HL-60 (cell line): ENCODE measurements at regions not wholly inside any gene's neighbourhood (a gene's known extent, or its start where the extent isn't known, plus 50 kb on each side); places are given as distances from the start of the nearest gene placed in this dataset.

Experiments
- DNase-seq, 2 experiments: peaks; one replicate each; pipeline ENCODE4 v3.0.0-alpha.2; 2010 to 2020; ENCODE audit warnings: low read depth in 1 of 2, low spot score in 1 of 2
- H3K27ac ChIP-seq: fragments of 250-450 bp; sonication (Bioruptor Pico); replicated peaks from 2 replicates; pipeline ENCODE4 v1.5.1; 2020; ENCODE audit warnings: mild to moderate bottlenecking, moderate library complexity
- H3K27me3 ChIP-seq: fragments of 250-450 bp; sonication (Bioruptor Pico); 2 replicates; pipeline ENCODE4 v1.5.1; 2021; ENCODE audit warnings: mild to moderate bottlenecking, moderate library complexity; ENCODE audit not compliant: insufficient read depth, poor library complexity, severe bottlenecking
- H3K4me3 ChIP-seq: replicated peaks from 2 replicates; pipeline ENCODE4 v1.5.1; 2011; ENCODE audit warnings: mild to moderate bottlenecking, control low read depth, low read length; ENCODE audit not compliant: insufficient read depth
- GABPA ChIP-seq: IDR thresholded peaks from 2 replicates; pipeline ENCODE4 v1.6.1; 2012; ENCODE audit warnings: low read depth
- POLR2AphosphoS5 ChIP-seq: IDR thresholded peaks from 2 replicates; pipeline ENCODE4 v1.6.1; 2012; ENCODE audit warnings: low read depth
- SPI1 ChIP-seq: IDR thresholded peaks from 2 replicates; pipeline ENCODE4 v1.6.1; 2012; ENCODE audit warnings: low read depth, mild to moderate bottlenecking, borderline replicate concordance
- TF ChIP-seq, protein P1 (sequence below): IDR thresholded peaks from one replicate; pipeline ENCODE4 v1.5.1; 2011; ENCODE audit warnings: low read length, control low read depth, inconsistent platforms; ENCODE audit not compliant: insufficient read depth
- TF ChIP-seq, protein P2 (sequence below): IDR thresholded peaks from 2 replicates; pipeline ENCODE4 v1.6.1; 2012; ENCODE audit warnings: low read depth; ENCODE audit not compliant: insufficient replicate concordance

DNA sequence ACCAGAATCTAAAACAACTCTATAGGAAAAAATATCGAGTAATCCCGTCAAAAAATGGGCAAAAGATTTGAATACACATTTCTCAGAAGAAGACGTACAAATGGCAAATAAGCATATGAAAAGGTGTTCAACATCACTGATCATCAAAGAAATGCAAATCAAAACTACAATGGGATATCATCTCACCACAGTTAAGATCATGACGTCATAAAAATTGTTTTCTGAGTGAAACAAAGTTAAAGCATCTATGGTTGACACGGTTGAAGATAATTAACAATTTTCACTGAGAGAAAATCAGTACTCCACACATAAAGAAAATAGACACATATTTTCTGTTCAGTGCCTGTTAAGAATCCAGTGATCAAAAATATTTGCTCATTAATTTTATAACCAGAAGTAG is 1010.8 kb upstream of the ADGRL3 start:
- no peak for DNase-seq
- no peaks in the 10 kb centered on the region for H3K27me3 ChIP-seq
- H3K4me3 ChIP-seq: no peak overlapping the region
- no peak overlapping the region for H3K27ac ChIP-seq
- TF ChIP-seq, protein P1, sequence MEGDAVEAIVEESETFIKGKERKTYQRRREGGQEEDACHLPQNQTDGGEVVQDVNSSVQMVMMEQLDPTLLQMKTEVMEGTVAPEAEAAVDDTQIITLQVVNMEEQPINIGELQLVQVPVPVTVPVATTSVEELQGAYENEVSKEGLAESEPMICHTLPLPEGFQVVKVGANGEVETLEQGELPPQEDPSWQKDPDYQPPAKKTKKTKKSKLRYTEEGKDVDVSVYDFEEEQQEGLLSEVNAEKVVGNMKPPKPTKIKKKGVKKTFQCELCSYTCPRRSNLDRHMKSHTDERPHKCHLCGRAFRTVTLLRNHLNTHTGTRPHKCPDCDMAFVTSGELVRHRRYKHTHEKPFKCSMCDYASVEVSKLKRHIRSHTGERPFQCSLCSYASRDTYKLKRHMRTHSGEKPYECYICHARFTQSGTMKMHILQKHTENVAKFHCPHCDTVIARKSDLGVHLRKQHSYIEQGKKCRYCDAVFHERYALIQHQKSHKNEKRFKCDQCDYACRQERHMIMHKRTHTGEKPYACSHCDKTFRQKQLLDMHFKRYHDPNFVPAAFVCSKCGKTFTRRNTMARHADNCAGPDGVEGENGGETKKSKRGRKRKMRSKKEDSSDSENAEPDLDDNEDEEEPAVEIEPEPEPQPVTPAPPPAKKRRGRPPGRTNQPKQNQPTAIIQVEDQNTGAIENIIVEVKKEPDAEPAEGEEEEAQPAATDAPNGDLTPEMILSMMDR: no peak
- TF ChIP-seq SPI1 (no peak), GABPA (no peak), POLR2AphosphoS5 (no peak)
- TF ChIP-seq, protein P2, sequence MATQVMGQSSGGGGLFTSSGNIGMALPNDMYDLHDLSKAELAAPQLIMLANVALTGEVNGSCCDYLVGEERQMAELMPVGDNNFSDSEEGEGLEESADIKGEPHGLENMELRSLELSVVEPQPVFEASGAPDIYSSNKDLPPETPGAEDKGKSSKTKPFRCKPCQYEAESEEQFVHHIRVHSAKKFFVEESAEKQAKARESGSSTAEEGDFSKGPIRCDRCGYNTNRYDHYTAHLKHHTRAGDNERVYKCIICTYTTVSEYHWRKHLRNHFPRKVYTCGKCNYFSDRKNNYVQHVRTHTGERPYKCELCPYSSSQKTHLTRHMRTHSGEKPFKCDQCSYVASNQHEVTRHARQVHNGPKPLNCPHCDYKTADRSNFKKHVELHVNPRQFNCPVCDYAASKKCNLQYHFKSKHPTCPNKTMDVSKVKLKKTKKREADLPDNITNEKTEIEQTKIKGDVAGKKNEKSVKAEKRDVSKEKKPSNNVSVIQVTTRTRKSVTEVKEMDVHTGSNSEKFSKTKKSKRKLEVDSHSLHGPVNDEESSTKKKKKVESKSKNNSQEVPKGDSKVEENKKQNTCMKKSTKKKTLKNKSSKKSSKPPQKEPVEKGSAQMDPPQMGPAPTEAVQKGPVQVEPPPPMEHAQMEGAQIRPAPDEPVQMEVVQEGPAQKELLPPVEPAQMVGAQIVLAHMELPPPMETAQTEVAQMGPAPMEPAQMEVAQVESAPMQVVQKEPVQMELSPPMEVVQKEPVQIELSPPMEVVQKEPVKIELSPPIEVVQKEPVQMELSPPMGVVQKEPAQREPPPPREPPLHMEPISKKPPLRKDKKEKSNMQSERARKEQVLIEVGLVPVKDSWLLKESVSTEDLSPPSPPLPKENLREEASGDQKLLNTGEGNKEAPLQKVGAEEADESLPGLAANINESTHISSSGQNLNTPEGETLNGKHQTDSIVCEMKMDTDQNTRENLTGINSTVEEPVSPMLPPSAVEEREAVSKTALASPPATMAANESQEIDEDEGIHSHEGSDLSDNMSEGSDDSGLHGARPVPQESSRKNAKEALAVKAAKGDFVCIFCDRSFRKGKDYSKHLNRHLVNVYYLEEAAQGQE: no peak

DNA sequence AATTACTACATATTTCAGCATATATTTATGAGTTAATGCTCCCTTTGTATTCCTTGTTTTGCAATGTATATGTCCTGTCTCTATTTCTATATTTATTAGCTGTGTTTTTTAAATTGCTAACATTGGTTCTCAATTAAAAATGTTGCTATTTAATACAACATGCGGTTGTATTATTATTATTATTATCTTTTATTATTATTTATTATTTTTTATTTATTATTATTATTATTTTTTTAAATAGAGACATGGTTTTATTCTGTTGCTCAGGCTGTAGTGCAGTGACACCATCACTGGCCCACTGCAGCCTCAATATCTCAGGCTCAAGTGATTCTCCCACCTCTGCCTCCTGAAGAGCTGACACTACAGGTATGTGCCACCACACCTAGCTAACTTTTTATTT is 1005.9 kb upstream of the ADGRL3 start:
- Histone ChIP-seq H3K27me3 (no peaks in the 10 kb centered on the region), H3K27ac (no peak overlapping the region), H3K4me3 (no peak overlapping the region)
- TF ChIP-seq SPI1 (no peak), GABPA (no peak), POLR2AphosphoS5 (no peak)
- TF ChIP-seq, protein P2: no peak
- TF ChIP-seq, protein P1: no peak
- DNase-seq: no peak

DNA sequence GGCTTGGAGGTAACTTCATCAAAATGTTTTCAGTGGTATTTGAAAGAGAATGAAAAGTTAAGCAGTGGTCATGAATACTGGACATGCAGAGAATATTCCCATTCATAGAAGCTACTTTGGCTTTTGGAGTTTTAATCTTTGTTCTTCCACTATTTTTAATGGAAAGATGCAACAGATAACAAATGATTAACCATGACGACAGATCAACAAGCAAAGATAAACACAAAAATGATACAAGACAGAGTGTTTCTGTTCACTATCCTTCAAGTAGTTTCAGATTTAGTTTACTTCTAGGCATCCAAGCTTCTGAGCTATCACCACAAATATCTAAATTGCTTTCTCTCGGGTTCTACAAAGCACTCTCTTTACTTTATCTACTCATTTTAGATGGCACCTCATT is 1004.9 kb upstream of the ADGRL3 start:
- Histone ChIP-seq H3K27me3 (no peaks in the 10 kb centered on the region), H3K27ac (no peak overlapping the region), H3K4me3 (no peak overlapping the region)
- DNase-seq: no peak
- TF ChIP-seq GABPA (no peak), SPI1 (no peak), POLR2AphosphoS5 (no peak)
- TF ChIP-seq, protein P1: no peak
- TF ChIP-seq, protein P2: no peak
